ENCODE measurements at regions not wholly inside any gene's neighbourhood (a gene's known extent, or its start where the extent isn't known, plus 50 kb on each side); places are given as distances from the start of the nearest gene placed in this dataset.

DNA sequence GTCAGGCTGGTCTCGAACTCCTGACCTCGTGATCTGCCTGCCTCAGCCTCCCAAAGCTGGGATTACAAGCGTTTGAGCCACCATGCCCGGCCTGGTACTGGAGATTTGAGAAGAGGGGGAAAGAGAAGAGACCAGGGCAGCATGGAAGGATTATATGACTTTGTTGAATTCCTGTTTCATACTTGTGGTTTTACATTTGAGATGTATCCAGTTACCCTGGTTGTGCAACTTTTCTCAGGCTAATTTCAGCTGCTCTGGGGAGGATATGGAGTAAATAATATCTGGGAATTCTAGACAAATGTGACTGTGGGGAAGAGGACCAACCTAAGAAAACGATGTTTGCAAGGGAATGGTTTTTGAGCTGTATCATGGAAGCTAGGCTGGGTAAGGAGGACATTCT lies 89.5 kb upstream of the GREM2 start:
- WGBS (ENCODE audit: missing lambda C conversion rate), result 26% methylated on average over 5 of the region's 5 CpGs
- Histone ChIP-seq H3K27ac (no peak overlapping the region), H3K4me2 (no peak overlapping the region), H3K4me3 (no peak overlapping the region), H3K9me3 (no peaks in the 10 kb centered on the region), H3K4me1 (0 out of 3 replicates have a peak, but pooled peaks cover 3% of the 10 kb centered on the region)
- POLR2A ChIA-PET, result no interaction called here
- DNase-seq (ENCODE audit: low read depth in 1 of 2, low spot score in 1 of 2) (no peak), ATAC-seq (no peak), FAIRE-seq (no peak)
- TF ChIP-seq ESRRA (IDR thresholded peaks at IDR 0.05; ENCODE audit: borderline replicate concordance, low read length), result no peak
- TF ChIP-seq MYC (IDR thresholded peaks at IDR 0.05; ENCODE audit: borderline replicate concordance, low read length), result no peak
- no peak for TF ChIP-seq HOXA7 (CRISPR knock-in tag; IDR thresholded peaks at IDR 0.05)
- no peak for TF ChIP-seq ZNF302 (CRISPR knock-in tag; IDR thresholded peaks at IDR 0.05)
- TF ChIP-seq POLR2A (IDR thresholded peaks at IDR 0.05; ENCODE audit: low read length), result no peak
- TF ChIP-seq CHD4 (IDR thresholded peaks at IDR 0.05; ENCODE audit: borderline replicate concordance), result no peak
- TF ChIP-seq JUNB (IDR thresholded peaks at IDR 0.05), result no peak
- no peak for TF ChIP-seq HOXB5 (CRISPR knock-in tag; IDR thresholded peaks at IDR 0.05)
- no peak for TF ChIP-seq RFX5 (IDR thresholded peaks at IDR 0.05)
- TF ChIP-seq SMC3 (IDR thresholded peaks at IDR 0.05), result no peak
- no peak for TF ChIP-seq RNF2 (IDR thresholded peaks at IDR 0.05; ENCODE audit: borderline replicate concordance, low read depth)
- TF ChIP-seq, protein P1, sequence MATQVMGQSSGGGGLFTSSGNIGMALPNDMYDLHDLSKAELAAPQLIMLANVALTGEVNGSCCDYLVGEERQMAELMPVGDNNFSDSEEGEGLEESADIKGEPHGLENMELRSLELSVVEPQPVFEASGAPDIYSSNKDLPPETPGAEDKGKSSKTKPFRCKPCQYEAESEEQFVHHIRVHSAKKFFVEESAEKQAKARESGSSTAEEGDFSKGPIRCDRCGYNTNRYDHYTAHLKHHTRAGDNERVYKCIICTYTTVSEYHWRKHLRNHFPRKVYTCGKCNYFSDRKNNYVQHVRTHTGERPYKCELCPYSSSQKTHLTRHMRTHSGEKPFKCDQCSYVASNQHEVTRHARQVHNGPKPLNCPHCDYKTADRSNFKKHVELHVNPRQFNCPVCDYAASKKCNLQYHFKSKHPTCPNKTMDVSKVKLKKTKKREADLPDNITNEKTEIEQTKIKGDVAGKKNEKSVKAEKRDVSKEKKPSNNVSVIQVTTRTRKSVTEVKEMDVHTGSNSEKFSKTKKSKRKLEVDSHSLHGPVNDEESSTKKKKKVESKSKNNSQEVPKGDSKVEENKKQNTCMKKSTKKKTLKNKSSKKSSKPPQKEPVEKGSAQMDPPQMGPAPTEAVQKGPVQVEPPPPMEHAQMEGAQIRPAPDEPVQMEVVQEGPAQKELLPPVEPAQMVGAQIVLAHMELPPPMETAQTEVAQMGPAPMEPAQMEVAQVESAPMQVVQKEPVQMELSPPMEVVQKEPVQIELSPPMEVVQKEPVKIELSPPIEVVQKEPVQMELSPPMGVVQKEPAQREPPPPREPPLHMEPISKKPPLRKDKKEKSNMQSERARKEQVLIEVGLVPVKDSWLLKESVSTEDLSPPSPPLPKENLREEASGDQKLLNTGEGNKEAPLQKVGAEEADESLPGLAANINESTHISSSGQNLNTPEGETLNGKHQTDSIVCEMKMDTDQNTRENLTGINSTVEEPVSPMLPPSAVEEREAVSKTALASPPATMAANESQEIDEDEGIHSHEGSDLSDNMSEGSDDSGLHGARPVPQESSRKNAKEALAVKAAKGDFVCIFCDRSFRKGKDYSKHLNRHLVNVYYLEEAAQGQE (IDR thresholded peaks at IDR 0.05), result no peak
- no peak for TF ChIP-seq ZFP36 (IDR thresholded peaks at IDR 0.05; ENCODE audit: borderline replicate concordance, partially characterized antibody)
- CTCF ChIA-PET, result interaction anchor here (0.6 to 1.0 kb wide), 2 partner anchors 502 to 609 kb away, joined by 3 to 4 read pairs; no protein-coding TSS in a partner anchor

DNA sequence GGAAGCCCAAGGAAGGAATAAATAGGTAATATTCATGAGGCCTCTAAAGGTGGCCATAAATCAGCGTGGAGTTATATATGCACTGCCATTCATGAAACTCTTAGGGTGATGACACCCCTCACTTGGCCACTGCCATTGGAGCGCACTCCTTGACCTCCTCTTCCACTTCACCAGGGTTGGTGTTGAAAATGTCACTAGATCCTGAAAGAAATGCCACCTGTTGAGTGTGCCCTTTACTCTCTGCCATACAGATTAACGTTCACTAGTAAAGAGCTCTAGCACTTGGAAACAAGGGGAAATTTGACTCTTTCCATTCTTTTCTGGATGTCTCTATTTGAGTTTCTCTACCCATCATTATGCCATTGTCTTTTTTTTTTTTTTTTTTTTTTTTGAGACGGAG lies 83.5 kb upstream of the GREM2 start:
- ChIA-PET POLR2A (no interaction called here), CTCF (interaction anchor here (1.8 kb wide), 1 partner anchor 504 kb away, joined by 6 read pairs; no protein-coding TSS in a partner anchor)
- ATAC-seq (no peak), DNase-seq (ENCODE audit: low read depth in 1 of 2, low spot score in 1 of 2) (no peak), FAIRE-seq (no peak)
- Histone ChIP-seq H3K4me1 (peaks cover 3% of the 10 kb centered on the region; the same call in 1 of the 3 replicates), H3K4me3 (no peak overlapping the region), H3K9me3 (no peaks in the 10 kb centered on the region), H3K4me2 (no peak overlapping the region), H3K27ac (no peak overlapping the region)
- TF ChIP-seq, protein P2, sequence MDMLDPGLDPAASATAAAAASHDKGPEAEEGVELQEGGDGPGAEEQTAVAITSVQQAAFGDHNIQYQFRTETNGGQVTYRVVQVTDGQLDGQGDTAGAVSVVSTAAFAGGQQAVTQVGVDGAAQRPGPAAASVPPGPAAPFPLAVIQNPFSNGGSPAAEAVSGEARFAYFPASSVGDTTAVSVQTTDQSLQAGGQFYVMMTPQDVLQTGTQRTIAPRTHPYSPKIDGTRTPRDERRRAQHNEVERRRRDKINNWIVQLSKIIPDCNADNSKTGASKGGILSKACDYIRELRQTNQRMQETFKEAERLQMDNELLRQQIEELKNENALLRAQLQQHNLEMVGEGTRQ (IDR thresholded peaks at IDR 0.05), result no peak
- TF ChIP-seq POLR2A (IDR thresholded peaks at IDR 0.05; ENCODE audit: low read length) (no peak), MAZ (IDR thresholded peaks at IDR 0.05; ENCODE audit: borderline replicate concordance, low read depth, low read length) (no peak), CHD2 (IDR thresholded peaks at IDR 0.05; ENCODE audit: low read length, partially characterized antibody) (no peak), JUN (IDR thresholded peaks at IDR 0.05) (no peak), NFE2L2 (conservative IDR thresholded peaks at IDR 0.05; ENCODE audit: low read length) (no peak), JUNB (IDR thresholded peaks at IDR 0.05) (no peak), RARB (CRISPR knock-in tag; IDR thresholded peaks at IDR 0.05) (no peak), EP300 (IDR thresholded peaks at IDR 0.05) (no peak), KDM5A (IDR thresholded peaks at IDR 0.05) (no peak), ZC3H11A (IDR thresholded peaks at IDR 0.05) (no peak)
- TF ChIP-seq, protein P3, sequence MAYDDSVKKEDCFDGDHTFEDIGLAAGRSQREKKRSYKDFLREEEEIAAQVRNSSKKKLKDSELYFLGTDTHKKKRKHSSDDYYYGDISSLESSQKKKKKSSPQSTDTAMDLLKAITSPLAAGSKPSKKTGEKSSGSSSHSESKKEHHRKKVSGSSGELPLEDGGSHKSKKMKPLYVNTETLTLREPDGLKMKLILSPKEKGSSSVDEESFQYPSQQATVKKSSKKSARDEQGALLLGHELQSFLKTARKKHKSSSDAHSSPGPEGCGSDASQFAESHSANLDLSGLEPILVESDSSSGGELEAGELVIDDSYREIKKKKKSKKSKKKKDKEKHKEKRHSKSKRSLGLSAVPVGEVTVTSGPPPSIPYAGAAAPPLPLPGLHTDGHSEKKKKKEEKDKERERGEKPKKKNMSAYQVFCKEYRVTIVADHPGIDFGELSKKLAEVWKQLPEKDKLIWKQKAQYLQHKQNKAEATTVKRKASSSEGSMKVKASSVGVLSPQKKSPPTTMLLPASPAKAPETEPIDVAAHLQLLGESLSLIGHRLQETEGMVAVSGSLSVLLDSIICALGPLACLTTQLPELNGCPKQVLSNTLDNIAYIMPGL (CRISPR knock-in tag; IDR thresholded peaks at IDR 0.05; ENCODE audit: borderline replicate concordance), result no peak
- WGBS (ENCODE audit: missing lambda C conversion rate), result 73% methylated on average over 4 of the region's 4 CpGs

Data from A549 (cell line).